WI38 (cell line): ENCODE measurements at regions not wholly inside any gene's neighbourhood (a gene's known extent, or its start where the extent isn't known, plus 50 kb on each side); places are given as distances from the start of the nearest gene placed in this dataset.

Source experiments
- H3K4me3 ChIP-seq: 2 replicates; pipeline ENCODE4 v1.5.1; 2011; ENCODE audit warnings: low read depth, mild to moderate bottlenecking, control low read depth, low read length
- TF ChIP-seq, protein P1 (sequence below): IDR thresholded peaks from 2 replicates; pipeline ENCODE4 v1.5.1; 2012; ENCODE audit warnings: low read depth, mild to moderate bottlenecking, control low read depth, low read length

DNA sequence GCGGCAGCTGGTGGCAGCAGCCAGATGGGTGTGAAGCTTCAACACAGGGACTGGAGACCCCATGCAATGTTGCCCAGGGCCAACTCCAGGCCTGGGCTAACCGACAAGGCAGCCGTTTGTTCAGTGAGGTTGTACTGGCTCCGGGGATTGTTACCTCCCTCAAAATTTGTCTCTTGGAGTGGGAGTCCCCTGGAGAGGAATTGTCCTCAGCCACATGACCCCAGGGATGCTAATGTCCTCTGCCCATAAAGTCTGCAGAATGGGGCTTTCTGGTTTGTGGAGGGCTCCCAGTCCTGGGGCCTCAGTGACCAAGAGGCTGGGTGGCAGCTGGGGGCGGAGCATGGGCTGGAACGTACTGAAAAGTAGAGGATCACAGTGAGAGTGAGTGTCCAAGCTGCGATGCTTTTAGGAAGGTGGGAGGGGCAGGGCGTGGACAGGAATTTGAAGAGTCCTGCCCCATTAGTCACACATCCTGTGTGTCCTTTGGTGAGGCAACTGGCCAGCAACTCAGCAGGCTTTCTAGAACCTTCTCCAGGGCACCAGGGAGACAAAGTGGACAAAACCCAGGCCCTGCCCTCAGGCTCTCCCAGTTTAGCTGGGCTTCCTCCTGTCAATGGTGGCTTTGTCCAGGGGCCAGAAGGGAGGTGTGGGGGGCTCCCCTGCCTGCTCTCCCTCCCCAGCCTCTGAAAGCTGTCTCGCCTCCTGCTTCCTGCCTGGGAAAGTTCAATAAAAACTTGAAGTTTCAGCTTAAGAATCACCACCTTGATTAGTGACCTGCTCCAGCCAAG, 114.0 kb downstream of the NSG2 start:
- H3K4me3 ChIP-seq, result no peak overlapping the region
- TF ChIP-seq, protein P1, sequence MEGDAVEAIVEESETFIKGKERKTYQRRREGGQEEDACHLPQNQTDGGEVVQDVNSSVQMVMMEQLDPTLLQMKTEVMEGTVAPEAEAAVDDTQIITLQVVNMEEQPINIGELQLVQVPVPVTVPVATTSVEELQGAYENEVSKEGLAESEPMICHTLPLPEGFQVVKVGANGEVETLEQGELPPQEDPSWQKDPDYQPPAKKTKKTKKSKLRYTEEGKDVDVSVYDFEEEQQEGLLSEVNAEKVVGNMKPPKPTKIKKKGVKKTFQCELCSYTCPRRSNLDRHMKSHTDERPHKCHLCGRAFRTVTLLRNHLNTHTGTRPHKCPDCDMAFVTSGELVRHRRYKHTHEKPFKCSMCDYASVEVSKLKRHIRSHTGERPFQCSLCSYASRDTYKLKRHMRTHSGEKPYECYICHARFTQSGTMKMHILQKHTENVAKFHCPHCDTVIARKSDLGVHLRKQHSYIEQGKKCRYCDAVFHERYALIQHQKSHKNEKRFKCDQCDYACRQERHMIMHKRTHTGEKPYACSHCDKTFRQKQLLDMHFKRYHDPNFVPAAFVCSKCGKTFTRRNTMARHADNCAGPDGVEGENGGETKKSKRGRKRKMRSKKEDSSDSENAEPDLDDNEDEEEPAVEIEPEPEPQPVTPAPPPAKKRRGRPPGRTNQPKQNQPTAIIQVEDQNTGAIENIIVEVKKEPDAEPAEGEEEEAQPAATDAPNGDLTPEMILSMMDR, result no peak

DNA sequence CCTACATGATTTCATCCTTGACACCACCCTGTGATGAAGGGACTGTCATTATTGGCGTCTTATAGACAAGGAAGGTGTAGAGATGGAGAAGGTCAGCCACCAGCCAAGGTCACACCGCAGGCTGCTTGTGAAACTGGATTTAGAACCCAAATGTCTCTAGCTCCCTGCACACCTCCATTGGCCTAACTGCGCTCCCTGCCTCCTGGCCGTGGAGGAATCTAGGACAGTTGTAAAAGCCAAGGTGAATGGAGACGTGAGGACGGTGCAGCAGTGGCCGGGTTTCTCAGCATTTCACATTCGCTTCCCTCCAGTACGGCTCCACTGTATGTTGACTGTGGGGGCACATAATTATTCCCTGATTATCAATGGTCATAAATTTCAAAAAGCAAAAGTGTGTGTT, 119.9 kb downstream of the NSG2 start:
- TF ChIP-seq, protein P1, result no peak
- H3K4me3 ChIP-seq, result no peak overlapping the region

DNA sequence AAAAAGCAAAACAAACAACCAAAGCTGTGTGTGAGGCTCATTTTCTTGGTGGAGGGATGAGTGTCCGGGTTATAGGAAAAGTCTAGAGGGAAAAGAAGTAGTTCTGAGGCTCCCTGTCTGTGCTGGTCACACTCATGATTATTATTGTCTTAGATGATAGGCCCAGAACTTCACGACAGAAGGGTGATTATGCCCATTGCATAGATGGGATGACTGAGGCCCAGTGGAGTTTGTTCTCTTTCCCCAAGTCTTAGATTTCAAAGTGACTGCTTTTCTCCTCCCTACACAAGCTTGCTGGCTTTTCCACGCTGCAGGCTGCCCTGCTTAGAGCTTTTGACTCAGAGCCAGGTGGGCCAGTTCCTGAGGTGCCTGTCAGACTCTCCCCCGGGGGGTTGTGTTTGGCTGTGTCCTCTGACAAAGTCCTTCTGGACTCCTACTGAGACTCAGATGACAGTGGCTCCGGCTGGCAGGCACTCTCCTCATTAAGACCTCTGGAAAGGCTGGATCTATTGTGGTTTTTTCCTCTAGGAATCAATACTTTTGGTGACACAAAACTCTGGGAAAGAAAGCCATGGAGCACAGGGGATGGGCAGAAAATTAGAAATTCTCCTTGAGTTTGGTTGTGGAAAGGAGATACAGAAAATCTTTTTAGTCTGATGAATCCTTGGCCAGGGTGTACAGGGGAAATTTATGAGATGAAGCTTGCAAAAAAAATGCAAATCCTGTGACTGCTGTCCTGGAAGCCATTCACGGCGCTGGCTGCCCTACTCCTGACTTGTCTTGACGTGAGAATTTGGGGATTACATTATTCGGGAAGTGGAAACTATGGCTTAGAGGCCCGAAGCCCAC, 120.9 kb downstream of the NSG2 start:
- TF ChIP-seq, protein P1, result no peak
- H3K4me3 ChIP-seq, result no peak overlapping the region

DNA sequence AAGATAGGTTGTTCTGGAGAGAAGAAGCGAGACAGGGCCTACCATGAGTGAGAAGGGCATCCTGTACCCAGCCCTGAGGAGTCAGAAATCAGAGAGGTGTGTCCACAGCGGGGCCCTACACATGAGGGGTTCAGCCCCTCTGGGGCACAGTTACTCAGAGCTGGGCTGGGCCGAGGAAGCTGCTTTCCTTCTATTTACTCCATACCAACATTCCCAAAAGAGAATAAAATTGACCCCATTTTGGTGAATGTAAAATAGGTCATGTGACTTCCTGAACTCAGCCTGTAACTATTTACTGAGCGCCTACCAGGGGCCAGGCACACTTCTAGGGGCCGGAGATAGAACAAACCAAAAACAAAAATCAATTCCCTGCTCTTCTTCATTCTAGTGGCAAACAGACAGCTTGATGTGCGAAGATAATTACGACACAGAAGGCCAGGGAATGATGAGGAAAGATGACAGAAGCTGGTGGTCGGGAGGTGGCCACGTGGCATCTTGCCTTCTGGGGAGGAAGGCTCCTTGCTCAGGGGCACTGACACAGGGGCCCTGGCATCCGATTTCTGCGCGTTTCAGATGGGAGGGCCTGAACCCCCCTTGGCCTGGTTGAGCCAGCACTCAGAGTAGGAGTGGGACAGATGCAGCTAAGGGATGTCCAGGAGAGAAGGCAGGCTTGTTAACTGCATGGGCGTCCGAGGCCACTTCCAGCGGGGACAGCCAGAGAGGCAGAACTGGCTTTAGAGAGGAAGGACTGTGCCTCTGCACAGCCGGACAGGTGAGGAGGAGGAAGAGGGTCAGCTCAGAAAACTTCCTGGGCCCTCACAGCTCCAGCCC, 121.8 kb downstream of the NSG2 start:
- H3K4me3 ChIP-seq, result no peak overlapping the region
- TF ChIP-seq, protein P1, result no peak

DNA sequence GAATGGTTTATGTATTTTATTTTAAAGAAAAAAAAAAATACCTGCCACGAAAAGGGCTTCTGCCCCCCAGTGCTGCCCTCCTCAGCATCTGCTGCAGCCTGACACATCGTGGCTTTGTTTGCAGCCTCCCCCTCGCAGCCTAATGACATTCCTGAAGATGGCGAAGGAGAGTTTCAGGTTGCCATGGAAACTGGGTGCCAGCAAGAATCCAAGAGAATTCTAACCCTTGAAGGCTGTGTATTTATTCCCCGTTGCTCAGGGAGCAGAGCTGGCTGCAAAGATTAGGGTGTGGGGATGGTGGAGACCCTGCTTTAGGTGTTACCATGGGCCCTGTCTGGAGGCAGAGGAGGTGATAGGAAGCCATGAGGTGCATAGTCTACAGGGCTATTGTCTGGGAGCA, 126.6 kb downstream of the NSG2 start:
- TF ChIP-seq, protein P1, result no peak
- no peak overlapping the region for H3K4me3 ChIP-seq

DNA sequence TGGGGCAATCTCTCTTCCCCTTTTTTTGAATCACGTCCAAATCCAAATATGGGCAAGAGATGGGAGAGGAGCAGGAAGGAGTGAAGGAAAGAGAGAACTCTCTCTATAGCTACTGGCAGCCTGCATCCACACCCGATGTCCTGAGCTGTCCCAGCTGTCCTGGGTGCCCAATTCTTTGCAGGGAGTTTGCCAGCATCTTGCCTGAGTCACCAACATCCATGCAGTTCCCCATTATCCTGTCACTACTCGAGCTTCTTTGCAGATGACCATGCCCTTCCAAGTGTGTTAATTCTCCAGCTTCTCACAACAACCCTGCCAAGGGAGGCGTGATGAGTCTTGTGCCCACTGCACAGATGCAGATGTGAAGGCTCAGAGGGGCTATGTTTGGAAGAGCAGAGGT, 127.1 kb downstream of the NSG2 start:
- no peak overlapping the region for H3K4me3 ChIP-seq
- TF ChIP-seq, protein P1, result no peak
